Endothelial cell of umbilical vein (primary cell): ENCODE measurements at regions not wholly inside any gene's neighbourhood (a gene's known extent, or its start where the extent isn't known, plus 50 kb on each side); places are given as distances from the start of the nearest gene placed in this dataset.
A peak's percentile ranks its signal among the peaks of the same experiment; 100 is the strongest.

Experiments
- BruUV-seq: library from RNA; stranded (reverse); fragments of 400-500 nt; replicated peaks from 2 replicates; lab custom pipeline; 2021; lab: Mats Ljungman, UMichigan
- CTCF ChIA-PET: fragments of 300-600, 350-600 bp; sonication (Branson Sonifier 250); formaldehyde crosslinking; loops from one replicate; lab custom pipeline; 2021; ENCODE audit warnings: antibody characterized with exemption, inconsistent platforms; lab: Charles Lee
- POLR2A ChIA-PET: fragments of 300-600, 350-600 bp; sonication (Branson Sonifier 250); formaldehyde crosslinking; loops from one replicate; lab custom pipeline; 2021; ENCODE audit warnings: antibody characterized with exemption, inconsistent platforms; lab: Charles Lee
- DNase-seq: peaks from one replicate; pipeline ENCODE4 v3.0.0-alpha.2; 2011; ENCODE audit warnings: low read depth, low spot score
- FAIRE-seq: peaks from 2 replicates; lab custom pipeline; 2011; peaks lifted over from hg19 to GRCh38; lab: Jason Lieb, UNC
- H2AFZ ChIP-seq: 2 replicates; pipeline ENCODE4 v1.6.0; 2012; ENCODE audit warnings: low read depth, low read length, control low read depth, inconsistent platforms
- H3K27ac ChIP-seq: 2 replicates; pipeline ENCODE4 v1.5.1; 2011; ENCODE audit warnings: low read depth, mild to moderate bottlenecking, control low read depth, low read length, moderate library complexity; ENCODE audit not compliant: insufficient read depth
- H3K27me3 ChIP-seq, 2 experiments: 2 replicates each; pipeline versions ENCODE4 v1.6.0 to v1.6.1; 2011; ENCODE audit warnings: low read length in 2 of 2, mixed read lengths in 1 of 2; ENCODE audit not compliant: control insufficient read depth in 2 of 2, insufficient read depth in 2 of 2
- H3K36me3 ChIP-seq, 2 experiments: 2 replicates in 1 of 2; 3 replicates in 1 of 2; pipeline ENCODE4 v1.5.1; 2011; ENCODE audit warnings: low read length in 2 of 2, mild to moderate bottlenecking in 1 of 2, moderate library complexity in 1 of 2; ENCODE audit not compliant: control insufficient read depth in 2 of 2, insufficient read depth in 2 of 2; ENCODE audit errors: extremely low read depth in 1 of 2
- H3K4me1 ChIP-seq: 3 replicates; pipeline ENCODE4 v1.5.1; 2011; ENCODE audit warnings: mild to moderate bottlenecking, low read length; ENCODE audit not compliant: control insufficient read depth, insufficient read depth; ENCODE audit errors: extremely low read depth
- H3K4me2 ChIP-seq: 2 replicates; pipeline ENCODE4 v1.6.1; 2011; ENCODE audit warnings: low read length, control low read depth, mixed read lengths; ENCODE audit not compliant: insufficient read depth
- H3K4me3 ChIP-seq, 3 experiments: fragments of 200-600 bp in 1 of 3; sonication (generic), shearing (Covaris generic) in 1 of 3; replicated peaks in 1 of 3; 2 replicates each; pipeline ENCODE4 v1.5.1; 2011 to 2016; ENCODE audit warnings: control low read depth in 3 of 3, low read length in 3 of 3, mild to moderate bottlenecking in 2 of 3, inconsistent platforms in 1 of 3, low read depth in 1 of 3, moderate library complexity in 1 of 3; ENCODE audit not compliant: insufficient read depth in 1 of 3
- H3K79me2 ChIP-seq: 2 replicates; pipeline ENCODE4 v1.6.0; 2012; ENCODE audit warnings: low read length, inconsistent platforms; ENCODE audit not compliant: control insufficient read depth, insufficient read depth
- H3K9ac ChIP-seq: replicated peaks from 2 replicates; pipeline ENCODE3; 2011; ENCODE audit warnings: low read length, control low read depth; ENCODE audit not compliant: insufficient read depth; ENCODE audit errors: extremely low read depth
- H3K9me1 ChIP-seq: replicated peaks from 3 replicates; pipeline ENCODE4 v1.6.0; 2011; ENCODE audit warnings: mild to moderate bottlenecking, low read length; ENCODE audit not compliant: control insufficient read depth, insufficient read depth; ENCODE audit errors: extremely low read depth
- H3K9me3 ChIP-seq: replicated peaks from 2 replicates; pipeline ENCODE4 v1.5.1; 2012; ENCODE audit warnings: low read length, inconsistent platforms; ENCODE audit not compliant: control insufficient read depth, insufficient read depth
- H4K20me1 ChIP-seq: replicated peaks from 2 replicates; pipeline ENCODE3; 2011; ENCODE audit warnings: mild to moderate bottlenecking, low read length; ENCODE audit not compliant: control insufficient read depth, insufficient read depth; ENCODE audit errors: extremely low read depth
- CTCF ChIP-seq, 2 donors: IDR thresholded peaks; 1 replicate in 1 of 2; 2 replicates in 1 of 2; pipeline ENCODE4 v1.5.1; 2011; ENCODE audit warnings: low read length in 2 of 2, mild to moderate bottlenecking in 2 of 2, moderate library complexity in 2 of 2, control low read depth in 1 of 2, inconsistent platforms in 1 of 2, low read depth in 1 of 2; ENCODE audit not compliant: insufficient read depth in 1 of 2; ENCODE audit errors: extremely low read depth in 1 of 2
- EZH2 ChIP-seq: IDR thresholded peaks from 2 replicates; pipeline ENCODE4 v1.6.1; 2012; ENCODE audit warnings: borderline replicate concordance, low read depth, mild to moderate bottlenecking, moderate library complexity, low read length, inconsistent platforms; ENCODE audit not compliant: severe bottlenecking
- FOS ChIP-seq: IDR thresholded peaks from 2 replicates; pipeline ENCODE4 v1.6.1; 2011; ENCODE audit warnings: mild to moderate bottlenecking, low read length, moderate library complexity, borderline replicate concordance; ENCODE audit not compliant: insufficient read depth
- GATA2 ChIP-seq: IDR thresholded peaks from 2 replicates; pipeline ENCODE4 v1.7.0; 2011; ENCODE audit warnings: low read depth, mild to moderate bottlenecking, moderate library complexity, mixed read lengths, low read length; ENCODE audit not compliant: insufficient read length, insufficient read depth
- JUN ChIP-seq: IDR thresholded peaks from 2 replicates; pipeline ENCODE4 v1.6.1; 2011; ENCODE audit warnings: borderline replicate concordance, low read depth; ENCODE audit not compliant: insufficient read length, insufficient read depth
- MAX ChIP-seq: IDR thresholded peaks from 2 replicates; pipeline ENCODE4 v1.6.1; 2011; ENCODE audit not compliant: insufficient read depth, insufficient read length
- MYC ChIP-seq: IDR thresholded peaks from one replicate; pipeline ENCODE4 v1.6.1; 2011; ENCODE audit warnings: mild to moderate bottlenecking, low read depth, low read length
- POLR2A ChIP-seq: IDR thresholded peaks from 2 replicates; pipeline ENCODE4 v1.6.1; 2012; ENCODE audit warnings: low read depth, mild to moderate bottlenecking, control low read depth, low read length
- POLR2AphosphoS5 ChIP-seq: IDR thresholded peaks from 2 replicates; pipeline ENCODE4 v1.6.1; 2012; ENCODE audit warnings: low read depth, mild to moderate bottlenecking, control low read depth, low read length, moderate library complexity; ENCODE audit not compliant: insufficient read depth
- dilution Hi-C: fragments of 300-500 bp; cut with MboI; formaldehyde crosslinking; loops from one replicate; pipeline ENCODE4 v1.15.0; 2019; ENCODE audit warnings: low sequenced_read_pairs; ENCODE audit not compliant: extremely low pct_ligation_motif_present
- intact Hi-C: fragments of 100-400 bp; cut with micrococcal nuclease; formaldehyde crosslinking; loops from one replicate; pipeline ENCODE4 v1.10.0; 2022

DNA sequence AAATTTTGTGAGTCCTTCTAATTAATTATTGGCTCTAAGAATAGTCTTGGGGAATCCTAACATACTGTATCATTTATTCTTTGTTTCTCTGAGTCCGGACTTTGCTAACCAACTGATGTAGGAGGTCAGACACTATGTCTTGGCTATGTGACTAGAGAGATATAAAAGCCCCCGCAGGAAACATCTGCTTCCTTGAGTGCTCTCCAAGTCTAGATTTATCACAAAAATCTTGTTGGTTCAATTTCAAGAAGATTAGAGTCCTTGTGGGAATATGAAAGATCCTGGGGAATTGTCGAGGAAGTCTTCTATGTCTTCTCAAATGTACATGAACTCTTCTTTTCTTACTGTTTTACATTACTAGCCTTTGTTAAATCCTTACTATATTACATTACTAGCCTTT lies 1712.5 kb downstream of the NCAM2 start:
- Histone ChIP-seq H3K27me3 (no peaks in the 10 kb centered on the region), H3K4me1 (peaks cover 30% of the 10 kb centered on the region), H3K79me2 (no peaks in the 10 kb centered on the region), H3K36me3 (no peaks in the 10 kb centered on the region), H4K20me1 (no peaks in the 10 kb centered on the region), H3K9me1 (no peaks in the 10 kb centered on the region), H2AFZ (no peak overlapping the region), H3K9ac (peak overlapping the region; percentile 23), H3K27ac (peak overlapping the region; percentile 73), H3K4me3 (no peak overlapping the region), H3K4me2 (peak overlapping the region; percentile 70), H3K9me3 (no peaks in the 10 kb centered on the region)
- ChIA-PET CTCF (no interaction called here), POLR2A (no interaction called here)
- TF ChIP-seq GATA2 (peak; percentile 70), JUN (peak; percentile 15), CTCF (IDR thresholded peaks at IDR 0.05; ENCODE audit: extremely low read depth in 1 of 2, insufficient read depth in 1 of 2, low read depth in 1 of 2, low read length in 2 of 2) (no peak)
- no TSS peak for BruUV-seq
- DNase-seq (peak; percentile 90), FAIRE-seq (peak; percentile 78)
- intact Hi-C loops = loop anchor here (1.0 to 5.0 kb wide), 6 partner anchors 136 to 1712 kb away; partner anchors contain the start of gene NCAM2
- dilution Hi-C loops = no loop called here

DNA sequence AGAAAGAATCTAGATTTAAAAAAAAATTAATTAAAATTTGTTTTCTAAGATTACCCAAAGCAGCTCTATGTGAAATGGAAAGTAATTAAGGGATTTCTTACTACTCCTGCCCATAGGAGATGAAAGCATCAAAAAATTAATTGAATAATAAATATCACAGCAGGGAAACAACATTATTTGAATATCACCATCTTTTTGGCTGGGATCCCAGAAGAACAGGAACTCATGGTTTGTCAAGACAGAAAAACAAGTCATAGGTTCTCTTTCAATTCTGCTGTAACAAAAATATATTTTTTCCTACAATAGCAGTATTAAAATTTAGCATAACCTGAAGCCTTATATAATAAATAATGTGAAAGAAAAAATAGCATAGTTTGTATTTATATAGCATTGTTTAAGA lies 1713.4 kb downstream of the NCAM2 start:
- Histone ChIP-seq H3K9me3 (no peaks in the 10 kb centered on the region), H3K4me3 (no peak overlapping the region), H2AFZ (no peak overlapping the region), H3K79me2 (no peaks in the 10 kb centered on the region), H3K4me1 (peaks cover 30% of the 10 kb centered on the region), H3K9ac (no peak overlapping the region), H3K27me3 (no peaks in the 10 kb centered on the region), H3K27ac (peak overlapping the region; percentile 73), H4K20me1 (no peaks in the 10 kb centered on the region), H3K36me3 (no peaks in the 10 kb centered on the region), H3K9me1 (no peaks in the 10 kb centered on the region), H3K4me2 (peak overlapping the region; percentile 70)
- no TSS peak for BruUV-seq
- intact Hi-C loops (loop anchor here (1.0 to 5.0 kb wide), 5 partner anchors 137 to 1713 kb away; partner anchors contain the start of gene NCAM2), dilution Hi-C loops (no loop called here)
- peak; percentile 83 for DNase-seq
- FAIRE-seq = peak; percentile 78
- TF ChIP-seq POLR2AphosphoS5 (no peak), JUN (no peak), GATA2 (no peak), MAX (no peak), MYC (no peak), CTCF (IDR thresholded peaks at IDR 0.05; ENCODE audit: extremely low read depth in 1 of 2, insufficient read depth in 1 of 2, low read depth in 1 of 2, low read length in 2 of 2) (no peak), EZH2 (no peak), POLR2A (no peak), FOS (no peak)
- ChIA-PET POLR2A (no interaction called here), CTCF (interaction anchor here (1.1 kb wide), 1 partner anchor 12 kb away, joined by 3 read pairs; no protein-coding TSS in a partner anchor)
